ENCODE measurements at regions not wholly inside any gene's neighbourhood (a gene's known extent, or its start where the extent isn't known, plus 50 kb on each side); places are given as distances from the start of the nearest gene placed in this dataset.

DNA sequence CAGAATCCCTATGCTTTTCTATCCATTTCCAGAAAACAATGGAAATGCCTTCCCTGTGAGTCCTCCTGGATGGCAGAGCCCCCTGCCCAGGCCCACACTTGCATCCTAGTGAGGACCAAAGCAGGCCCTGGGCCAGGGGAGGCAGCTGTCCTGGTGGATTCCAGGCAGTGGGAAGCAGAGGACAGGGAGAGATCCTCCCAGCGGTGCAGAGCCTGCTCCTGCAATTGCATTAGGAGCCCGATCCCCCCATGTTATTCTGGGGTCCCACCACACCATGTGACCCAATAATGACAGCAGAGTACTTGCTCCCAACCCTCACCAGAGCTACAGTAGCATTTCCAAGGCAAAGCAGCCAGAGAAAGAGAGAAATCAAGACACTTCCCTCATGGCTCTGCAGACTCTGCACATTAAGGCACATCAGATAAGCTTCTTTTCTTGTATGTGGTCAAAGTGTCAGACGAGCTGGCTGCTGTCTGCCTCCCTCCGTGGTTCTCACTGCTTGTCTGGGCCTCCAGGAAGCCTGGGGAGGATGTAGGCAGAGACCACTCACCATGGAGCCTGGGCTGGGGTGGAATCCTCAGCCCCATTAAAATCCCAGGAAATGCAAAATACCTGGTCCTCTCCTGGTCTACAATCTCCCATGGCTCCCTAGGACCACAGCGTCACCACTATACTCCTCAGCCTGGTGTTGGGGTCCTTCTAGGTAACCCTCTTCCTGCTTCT is 54.9 kb upstream of the RUNX3 start:
- no peak for DNase-seq (ENCODE audit: low spot score)

DNA sequence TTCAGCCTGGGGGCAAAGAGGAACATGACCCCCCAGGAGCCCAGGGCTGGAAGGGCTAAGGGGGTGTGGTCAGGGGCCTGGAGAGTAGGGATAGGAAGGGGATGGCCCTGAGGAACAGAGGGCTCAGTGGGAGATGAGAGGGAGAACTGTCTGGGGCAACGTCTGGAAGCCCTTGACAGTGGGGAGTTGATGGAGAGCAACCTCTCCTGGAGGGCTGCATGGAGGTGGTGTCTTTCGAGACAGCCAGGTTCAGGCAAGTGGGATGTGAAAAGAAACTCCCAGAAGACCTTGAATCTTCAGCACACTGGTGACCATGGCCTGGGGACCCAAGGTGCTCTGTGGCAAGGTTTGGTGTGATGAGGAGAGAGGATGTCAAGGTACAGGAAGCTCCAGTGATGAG is 54.2 kb upstream of the RUNX3 start:
- DNase-seq (ENCODE audit: low spot score), result no peak

- DNase-seq (ENCODE audit: low spot score), result no peak
These were observed 53.1 kb upstream of the RUNX3 start for GRCh38 chr1:24983006-24983680.

DNA sequence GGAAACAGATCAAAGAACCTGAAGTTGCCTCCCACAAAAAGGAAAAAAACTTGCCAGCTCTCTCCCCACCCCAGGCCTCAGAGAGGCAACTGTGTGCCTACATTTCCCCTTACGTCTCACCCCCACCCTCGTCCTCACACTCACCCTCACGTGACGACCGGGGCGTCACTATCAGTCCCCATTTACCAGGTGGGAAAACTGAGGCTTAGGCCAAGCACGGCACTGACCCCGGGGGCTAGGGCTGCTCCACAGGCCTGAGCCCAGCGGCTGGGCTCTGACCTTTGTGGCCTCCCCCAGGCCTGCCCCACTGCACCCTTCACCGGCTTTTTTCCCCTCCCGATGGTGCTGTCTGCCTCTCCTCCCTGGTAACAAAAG is 51.5 kb upstream of the RUNX3 start:
- no peak for DNase-seq (ENCODE audit: low spot score)

- DNase-seq (ENCODE audit: low spot score), result no peak
These were observed 51.0 kb upstream of the RUNX3 start for GRCh38 chr1:24980836-24981630.
